ENCODE measurements at regions not wholly inside any gene's neighbourhood (a gene's known extent, or its start where the extent isn't known, plus 50 kb on each side); places are given as distances from the start of the nearest gene placed in this dataset.

DNA sequence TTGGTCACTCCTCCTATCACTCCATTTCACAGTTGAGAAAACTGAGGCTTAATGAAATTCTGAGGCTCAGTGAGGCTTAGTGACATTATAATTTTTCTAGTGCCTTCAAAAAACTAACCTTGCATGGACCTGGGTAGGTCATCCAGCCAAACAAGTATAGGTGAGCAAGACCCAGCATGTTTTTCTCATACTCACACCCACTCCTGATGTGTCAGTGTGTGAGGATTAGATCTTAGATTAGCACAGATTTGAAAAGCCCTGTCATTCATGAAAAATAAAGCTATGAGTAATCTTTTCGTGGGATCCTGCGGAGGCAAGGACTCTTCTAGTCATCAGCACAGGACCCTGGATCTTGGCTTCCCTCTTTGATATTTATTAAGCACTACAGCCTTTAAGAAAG, 146.7 kb downstream of the CHIC2 start:
- Histone ChIP-seq H3K4me2 (ENCODE audit: low read length) (peak overlapping the region; percentile 7; the same call in 1 of the 2 replicates), H3K36me3 (ENCODE audit: control insufficient read depth in 1 of 2, insufficient read depth in 2 of 2, low read length in 2 of 2) (no peaks in the 10 kb centered on the region), H3K4me3 (replicated peaks in 1 of 2; ENCODE audit: low read depth in 1 of 2, low read length in 2 of 2) (no peak overlapping the region), H3K9me3 (ENCODE audit: control insufficient read depth in 1 of 2, insufficient read depth in 1 of 2, low read depth in 1 of 2, low read length in 2 of 2) (no peaks in the 10 kb centered on the region), H3K4me1 (ENCODE audit: control insufficient read depth in 1 of 2, insufficient read depth in 2 of 2, low read length in 2 of 2) (peaks cover 0 to 6% of the 10 kb centered on the region in 2 experiments; a peak in 2 of 4 replicates), H3K9me2 (ENCODE audit: insufficient read depth) (no peaks in the 10 kb centered on the region), H3K79me2 (ENCODE audit: insufficient read depth, low read length) (no peaks in the 10 kb centered on the region), H2AFZ (ENCODE audit: low read depth, low read length, poor library complexity, severe bottlenecking) (no peak overlapping the region), H3K9ac (ENCODE audit: low read length) (no peak overlapping the region), H3K27ac (ENCODE audit: low read depth, low read length) (no peak overlapping the region), H4K20me1 (ENCODE audit: insufficient read depth) (no peaks in the 10 kb centered on the region), H3K27me3 (ENCODE audit: insufficient read depth, low read length) (no peaks in the 10 kb centered on the region)
- intact Hi-C loops (cut with micrococcal nuclease), result no loop called here
- RAD21 ChIA-PET (ENCODE audit: low non-redundant PET in 1 of 2, low total read pairs in 2 of 2, uncharacterized antibody in 2 of 2, unreplicated experiment in 2 of 2), result no interaction called here
- no peak for ATAC-seq
- no TSS peak for BruUV-seq (replicated peaks)
- no peak for TF ChIP-seq ELF1 (IDR thresholded peaks at IDR 0.05; ENCODE audit: borderline replicate concordance, low read depth)
- DNase-seq (ENCODE audit: low read depth, low spot score), result no peak
- POLR2A ChIA-PET, result no interaction called here
- CTCF ChIA-PET, result no interaction called here

DNA sequence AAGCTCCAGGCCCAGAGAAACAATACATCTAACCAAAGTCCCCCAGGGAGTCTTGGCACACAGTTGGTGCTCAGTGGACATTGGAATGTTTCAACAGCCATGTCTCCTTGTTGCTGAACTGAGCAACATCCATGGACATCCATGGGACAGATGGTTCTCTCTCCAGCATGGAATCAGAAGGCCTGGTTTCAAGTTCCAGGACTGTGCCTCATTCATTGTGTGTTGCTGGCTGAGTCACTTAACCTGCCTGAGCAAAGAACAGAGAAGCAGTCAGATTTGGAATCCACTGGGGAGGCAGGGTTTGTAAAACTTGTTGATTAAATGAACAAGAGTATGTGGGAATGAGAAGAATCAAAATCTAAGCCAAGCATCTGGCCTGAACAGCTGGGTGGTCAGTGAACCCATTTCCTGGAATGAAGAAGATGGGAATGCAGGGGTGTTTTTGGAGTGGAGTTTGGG, 147.9 kb downstream of the CHIC2 start:
- intact Hi-C loops (cut with micrococcal nuclease), result no loop called here
- ATAC-seq, result no peak
- POLR2A ChIA-PET, result no interaction called here
- no peaks in the 10 kb centered on the region for H3K36me3 ChIP-seq (ENCODE audit: control insufficient read depth in 1 of 2, insufficient read depth in 2 of 2, low read length in 2 of 2)
- H2AFZ ChIP-seq (ENCODE audit: low read depth, low read length, poor library complexity, severe bottlenecking), result no peak overlapping the region
- no peaks in the 10 kb centered on the region for H3K27me3 ChIP-seq (ENCODE audit: insufficient read depth, low read length)
- DNase-seq (ENCODE audit: low read depth, low spot score), result no peak
- no peaks in the 10 kb centered on the region for H3K9me2 ChIP-seq (ENCODE audit: insufficient read depth)
- no peak overlapping the region for H3K9ac ChIP-seq (ENCODE audit: low read length)
- H3K4me2 ChIP-seq (ENCODE audit: low read length), result no peak overlapping the region
- H3K4me1 ChIP-seq (ENCODE audit: control insufficient read depth in 1 of 2, insufficient read depth in 2 of 2, low read length in 2 of 2), result peaks cover 0 to 6% of the 10 kb centered on the region in 2 experiments; a peak in 2 of 4 replicates
- CTCF ChIA-PET, result interaction anchor here (3.4 kb wide), 1 partner anchor 318 kb away, joined by 10 read pairs; no protein-coding TSS in a partner anchor
- no peak overlapping the region for H3K27ac ChIP-seq (ENCODE audit: low read depth, low read length)
- no peaks in the 10 kb centered on the region for H3K79me2 ChIP-seq (ENCODE audit: insufficient read depth, low read length)
- H4K20me1 ChIP-seq (ENCODE audit: insufficient read depth), result no peaks in the 10 kb centered on the region
- no peaks in the 10 kb centered on the region for H3K9me3 ChIP-seq (ENCODE audit: control insufficient read depth in 1 of 2, insufficient read depth in 1 of 2, low read depth in 1 of 2, low read length in 2 of 2)
- TF ChIP-seq, protein P1, sequence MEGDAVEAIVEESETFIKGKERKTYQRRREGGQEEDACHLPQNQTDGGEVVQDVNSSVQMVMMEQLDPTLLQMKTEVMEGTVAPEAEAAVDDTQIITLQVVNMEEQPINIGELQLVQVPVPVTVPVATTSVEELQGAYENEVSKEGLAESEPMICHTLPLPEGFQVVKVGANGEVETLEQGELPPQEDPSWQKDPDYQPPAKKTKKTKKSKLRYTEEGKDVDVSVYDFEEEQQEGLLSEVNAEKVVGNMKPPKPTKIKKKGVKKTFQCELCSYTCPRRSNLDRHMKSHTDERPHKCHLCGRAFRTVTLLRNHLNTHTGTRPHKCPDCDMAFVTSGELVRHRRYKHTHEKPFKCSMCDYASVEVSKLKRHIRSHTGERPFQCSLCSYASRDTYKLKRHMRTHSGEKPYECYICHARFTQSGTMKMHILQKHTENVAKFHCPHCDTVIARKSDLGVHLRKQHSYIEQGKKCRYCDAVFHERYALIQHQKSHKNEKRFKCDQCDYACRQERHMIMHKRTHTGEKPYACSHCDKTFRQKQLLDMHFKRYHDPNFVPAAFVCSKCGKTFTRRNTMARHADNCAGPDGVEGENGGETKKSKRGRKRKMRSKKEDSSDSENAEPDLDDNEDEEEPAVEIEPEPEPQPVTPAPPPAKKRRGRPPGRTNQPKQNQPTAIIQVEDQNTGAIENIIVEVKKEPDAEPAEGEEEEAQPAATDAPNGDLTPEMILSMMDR (IDR thresholded peaks at IDR 0.05 in 2 of 3, conservative IDR thresholded peaks at IDR 0.05 in 1 of 3; ENCODE audit: borderline replicate concordance in 1 of 3, insufficient read depth in 1 of 3, low read depth in 2 of 3, low read length in 2 of 3), result no peak
- TF ChIP-seq SRF (IDR thresholded peaks at IDR 0.05; ENCODE audit: low read depth) (no peak), TCF7L2 (IDR thresholded peaks at IDR 0.05; ENCODE audit: borderline replicate concordance, extremely low read depth, insufficient read depth, insufficient read length) (no peak), POLR2A (IDR thresholded peaks at IDR 0.05; ENCODE audit: borderline replicate concordance, extremely low read depth, insufficient read depth, insufficient read length) (no peak), YY1 (IDR thresholded peaks at IDR 0.05; ENCODE audit: extremely low read depth, insufficient replicate concordance, low read depth, low read length) (no peak), ELF1 (IDR thresholded peaks at IDR 0.05; ENCODE audit: borderline replicate concordance, low read depth) (no peak), RAD21 (IDR thresholded peaks at IDR 0.05; ENCODE audit: low read depth) (no peak), FOSL1 (IDR thresholded peaks at IDR 0.05; ENCODE audit: low read depth) (no peak)
- TF ChIP-seq, protein P2, sequence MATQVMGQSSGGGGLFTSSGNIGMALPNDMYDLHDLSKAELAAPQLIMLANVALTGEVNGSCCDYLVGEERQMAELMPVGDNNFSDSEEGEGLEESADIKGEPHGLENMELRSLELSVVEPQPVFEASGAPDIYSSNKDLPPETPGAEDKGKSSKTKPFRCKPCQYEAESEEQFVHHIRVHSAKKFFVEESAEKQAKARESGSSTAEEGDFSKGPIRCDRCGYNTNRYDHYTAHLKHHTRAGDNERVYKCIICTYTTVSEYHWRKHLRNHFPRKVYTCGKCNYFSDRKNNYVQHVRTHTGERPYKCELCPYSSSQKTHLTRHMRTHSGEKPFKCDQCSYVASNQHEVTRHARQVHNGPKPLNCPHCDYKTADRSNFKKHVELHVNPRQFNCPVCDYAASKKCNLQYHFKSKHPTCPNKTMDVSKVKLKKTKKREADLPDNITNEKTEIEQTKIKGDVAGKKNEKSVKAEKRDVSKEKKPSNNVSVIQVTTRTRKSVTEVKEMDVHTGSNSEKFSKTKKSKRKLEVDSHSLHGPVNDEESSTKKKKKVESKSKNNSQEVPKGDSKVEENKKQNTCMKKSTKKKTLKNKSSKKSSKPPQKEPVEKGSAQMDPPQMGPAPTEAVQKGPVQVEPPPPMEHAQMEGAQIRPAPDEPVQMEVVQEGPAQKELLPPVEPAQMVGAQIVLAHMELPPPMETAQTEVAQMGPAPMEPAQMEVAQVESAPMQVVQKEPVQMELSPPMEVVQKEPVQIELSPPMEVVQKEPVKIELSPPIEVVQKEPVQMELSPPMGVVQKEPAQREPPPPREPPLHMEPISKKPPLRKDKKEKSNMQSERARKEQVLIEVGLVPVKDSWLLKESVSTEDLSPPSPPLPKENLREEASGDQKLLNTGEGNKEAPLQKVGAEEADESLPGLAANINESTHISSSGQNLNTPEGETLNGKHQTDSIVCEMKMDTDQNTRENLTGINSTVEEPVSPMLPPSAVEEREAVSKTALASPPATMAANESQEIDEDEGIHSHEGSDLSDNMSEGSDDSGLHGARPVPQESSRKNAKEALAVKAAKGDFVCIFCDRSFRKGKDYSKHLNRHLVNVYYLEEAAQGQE (IDR thresholded peaks at IDR 0.05; ENCODE audit: low read depth), result no peak
- TF ChIP-seq, protein P3, sequence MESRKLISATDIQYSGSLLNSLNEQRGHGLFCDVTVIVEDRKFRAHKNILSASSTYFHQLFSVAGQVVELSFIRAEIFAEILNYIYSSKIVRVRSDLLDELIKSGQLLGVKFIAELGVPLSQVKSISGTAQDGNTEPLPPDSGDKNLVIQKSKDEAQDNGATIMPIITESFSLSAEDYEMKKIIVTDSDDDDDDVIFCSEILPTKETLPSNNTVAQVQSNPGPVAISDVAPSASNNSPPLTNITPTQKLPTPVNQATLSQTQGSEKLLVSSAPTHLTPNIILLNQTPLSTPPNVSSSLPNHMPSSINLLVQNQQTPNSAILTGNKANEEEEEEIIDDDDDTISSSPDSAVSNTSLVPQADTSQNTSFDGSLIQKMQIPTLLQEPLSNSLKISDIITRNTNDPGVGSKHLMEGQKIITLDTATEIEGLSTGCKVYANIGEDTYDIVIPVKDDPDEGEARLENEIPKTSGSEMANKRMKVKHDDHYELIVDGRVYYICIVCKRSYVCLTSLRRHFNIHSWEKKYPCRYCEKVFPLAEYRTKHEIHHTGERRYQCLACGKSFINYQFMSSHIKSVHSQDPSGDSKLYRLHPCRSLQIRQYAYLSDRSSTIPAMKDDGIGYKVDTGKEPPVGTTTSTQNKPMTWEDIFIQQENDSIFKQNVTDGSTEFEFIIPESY (IDR thresholded peaks at IDR 0.05; ENCODE audit: extremely low read depth, insufficient replicate concordance, low read length), result no peak
- H3K4me3 ChIP-seq (replicated peaks in 1 of 2; ENCODE audit: low read depth in 1 of 2, low read length in 2 of 2), result no peak overlapping the region
- BruUV-seq (replicated peaks), result no TSS peak
- RAD21 ChIA-PET (ENCODE audit: low non-redundant PET in 1 of 2, low total read pairs in 2 of 2, uncharacterized antibody in 2 of 2, unreplicated experiment in 2 of 2), result no interaction called here

All from HCT116 (cell line).